Nephron progenitor cell (in vitro differentiated cells): ENCODE measurements at regions not wholly inside any gene's neighbourhood (a gene's known extent, or its start where the extent isn't known, plus 50 kb on each side); places are given as distances from the start of the nearest gene placed in this dataset.
"Not testable (repeated sequence)": the region's sequence is repeated elsewhere in the genome, so short reads cannot be mapped to it uniquely, and the experiment has no call there.

Experiments
- DNase-seq: peaks from one replicate; pipeline ENCODE4 v3.0.0; 2021
- H3K27ac Mint-ChIP-seq: 2 replicates; pipeline ENCODE4 v1.8.0; 2021; ENCODE audit warnings: mild to moderate bottlenecking, moderate library complexity, mixed read lengths
- H3K27me3 Mint-ChIP-seq: 2 replicates; pipeline ENCODE4 v1.8.0; 2021; ENCODE audit warnings: mild to moderate bottlenecking, low read depth, mixed read lengths; ENCODE audit not compliant: poor library complexity
- H3K36me3 Mint-ChIP-seq: 2 replicates; pipeline ENCODE4 v1.8.0; 2021; ENCODE audit warnings: low read depth, mixed read lengths
- H3K4me1 Mint-ChIP-seq: 2 replicates; pipeline ENCODE4 v1.8.0; 2021; ENCODE audit warnings: mixed read lengths
- H3K4me3 Mint-ChIP-seq: 2 replicates; pipeline ENCODE4 v1.8.0; 2021; ENCODE audit warnings: mild to moderate bottlenecking, moderate library complexity, mixed read lengths
- H3K9me3 Mint-ChIP-seq: 2 replicates; pipeline ENCODE4 v1.8.0; 2021; ENCODE audit warnings: mild to moderate bottlenecking, moderate library complexity, mixed read lengths

GRCh38 chr9:60846885-60847284 is 67.3 kb upstream of the SPATA31A5 start:
- H3K27me3 Mint-ChIP-seq, H3K9me3 Mint-ChIP-seq, H3K27ac Mint-ChIP-seq, H3K4me1 Mint-ChIP-seq, DNase-seq, H3K36me3 Mint-ChIP-seq: not testable (repeated sequence)
- peak overlapping the region; percentile 44 for H3K4me3 Mint-ChIP-seq
